Thymus (tissue), 11 donors: ENCODE measurements at regions not wholly inside any gene's neighbourhood (a gene's known extent, or its start where the extent isn't known, plus 50 kb on each side); places are given as distances from the start of the nearest gene placed in this dataset.
A peak's percentile ranks its signal among the peaks of the same experiment; 100 is the strongest.

Experiments used
- DNase-seq, 9 donors: peaks; one replicate each; pipeline ENCODE4 v3.0.0-alpha.2; 2013; ENCODE audit warnings: low spot score in 9 of 9, low read depth in 6 of 9, missing footprints in 1 of 9
- H3K27ac ChIP-seq, 2 donors: one replicate each; pipeline ENCODE4 v1.5.1; 2013; ENCODE audit warnings: control low read depth in 1 of 2, low read depth in 1 of 2, low read length in 1 of 2, mild to moderate bottlenecking in 1 of 2, moderate library complexity in 1 of 2
- H3K27me3 ChIP-seq, 2 donors: one replicate each; pipeline ENCODE4 v1.5.1; 2013; ENCODE audit warnings: low read length in 1 of 2; ENCODE audit not compliant: control insufficient read depth in 2 of 2, insufficient read depth in 1 of 2
- H3K36me3 ChIP-seq, 2 donors: one replicate each; pipeline ENCODE4 v1.5.1; 2013; ENCODE audit warnings: low read length in 1 of 2, mild to moderate bottlenecking in 1 of 2, moderate library complexity in 1 of 2; ENCODE audit not compliant: control insufficient read depth in 2 of 2, insufficient read depth in 2 of 2
- H3K4me1 ChIP-seq, 2 donors: one replicate each; pipeline ENCODE4 v1.5.1; 2013; ENCODE audit warnings: low read length in 2 of 2; ENCODE audit not compliant: control insufficient read depth in 2 of 2, insufficient read depth in 2 of 2
- H3K4me3 ChIP-seq, 2 donors: one replicate each; pipeline ENCODE4 v1.5.1; 2013; ENCODE audit warnings: low read length in 2 of 2, control low read depth in 1 of 2, mild to moderate bottlenecking in 1 of 2
- H3K9me3 ChIP-seq, 2 donors: one replicate each; pipeline ENCODE4 v1.5.1; 2013; ENCODE audit warnings: low read length in 1 of 2, mild to moderate bottlenecking in 1 of 2; ENCODE audit not compliant: control insufficient read depth in 2 of 2, insufficient read depth in 1 of 2
- WGBS: extraction: QIAGEN DNeasy Blood & Tissue Kit; methylation state at CpG from one replicate; pipeline ENCODE4 v1.1.7; 2013; 5-methylcytosine and 5-hydroxymethylcytosine counted together
- donor health status: healthy.

- no peaks in the 10 kb centered on the region for H3K9me3 ChIP-seq
- H3K27me3 ChIP-seq: no peaks in the 10 kb centered on the region
- H3K4me3 ChIP-seq: peak overlapping the region; percentile 3 to 41
- H3K36me3 ChIP-seq: no peaks in the 10 kb centered on the region
- peaks cover 2 to 15% of the 10 kb centered on the region in 2 donors for H3K4me1 ChIP-seq
- peak overlapping the region in 1 of 2 donors; percentile 72 for H3K27ac ChIP-seq
- peak; percentile 42 to 85 (median 65) for DNase-seq
- WGBS: 14% methylated on average over 5 of the region's 5 CpGs
Measured at GRCh38 chr2:57549642-57550102, 496.9 kb upstream of the VRK2 start.

GRCh38 chr2:57550912-57551311 is 495.7 kb upstream of the VRK2 start:
- Histone ChIP-seq H3K4me1 (peaks cover 2 to 15% of the 10 kb centered on the region in 2 donors), H3K27ac (no peak overlapping the region), H3K36me3 (no peaks in the 10 kb centered on the region), H3K27me3 (no peaks in the 10 kb centered on the region), H3K9me3 (no peaks in the 10 kb centered on the region), H3K4me3 (no peak overlapping the region)
- DNase-seq: no peak
- WGBS: 72% methylated on average over 2 of the region's 2 CpGs

GRCh38 chr2:57552885-57553284 is 493.7 kb upstream of the VRK2 start:
- H3K4me3 ChIP-seq: no peak overlapping the region
- no peaks in the 10 kb centered on the region for H3K9me3 ChIP-seq
- peaks cover 0 to 6% of the 10 kb centered on the region in 2 donors for H3K4me1 ChIP-seq
- no peaks in the 10 kb centered on the region for H3K36me3 ChIP-seq
- DNase-seq: no peak
- 97% methylated on average over 3 of the region's 3 CpGs for WGBS
- no peaks in the 10 kb centered on the region for H3K27me3 ChIP-seq
- H3K27ac ChIP-seq: no peak overlapping the region

- no peaks in the 10 kb centered on the region for H3K9me3 ChIP-seq
- no peaks in the 10 kb centered on the region for H3K27me3 ChIP-seq
- no peak for DNase-seq
Measured at GRCh38 chr2:57554348-57554747, 492.3 kb upstream of the VRK2 start.

GRCh38 chr2:57558312-57558711 is 488.3 kb upstream of the VRK2 start:
- H3K27ac ChIP-seq: no peak overlapping the region
- WGBS: 85% methylated on average over 5 of the region's 5 CpGs
- H3K36me3 ChIP-seq: no peaks in the 10 kb centered on the region
- no peaks in the 10 kb centered on the region for H3K27me3 ChIP-seq
- no peaks in the 10 kb centered on the region for H3K9me3 ChIP-seq
- H3K4me1 ChIP-seq: no peaks in the 10 kb centered on the region
- H3K4me3 ChIP-seq: no peak overlapping the region
- no peak for DNase-seq

More at GRCh38 chr2:57554348-57554747, 492.3 kb upstream of the VRK2 start:
- Histone ChIP-seq H3K4me1 (peaks cover 0 to 6% of the 10 kb centered on the region in 2 donors), H3K36me3 (no peaks in the 10 kb centered on the region), H3K27ac (no peak overlapping the region), H3K4me3 (no peak overlapping the region)

- Histone ChIP-seq H3K27me3 (no peaks in the 10 kb centered on the region), H3K36me3 (no peaks in the 10 kb centered on the region), H3K9me3 (no peaks in the 10 kb centered on the region), H3K4me1 (no peaks in the 10 kb centered on the region), H3K27ac (no peak overlapping the region), H3K4me3 (no peak overlapping the region)
- no peak for DNase-seq
- WGBS: 97% methylated on average over 1 of the region's 1 CpG
Measured at GRCh38 chr2:57562495-57562894, 484.1 kb upstream of the VRK2 start.

- Histone ChIP-seq H3K36me3 (no peaks in the 10 kb centered on the region), H3K4me3 (no peak overlapping the region), H3K27ac (no peak overlapping the region), H3K27me3 (no peaks in the 10 kb centered on the region), H3K4me1 (no peaks in the 10 kb centered on the region), H3K9me3 (no peaks in the 10 kb centered on the region)
- no peak for DNase-seq
- WGBS: 98% methylated on average over 3 of the region's 3 CpGs
Measured at GRCh38 chr2:57563015-57563414, 483.6 kb upstream of the VRK2 start.

GRCh38 chr2:57567245-57567644 is 479.4 kb upstream of the VRK2 start:
- Histone ChIP-seq H3K4me1 (peaks cover 0 to 3% of the 10 kb centered on the region in 2 donors), H3K27me3 (no peaks in the 10 kb centered on the region), H3K36me3 (no peaks in the 10 kb centered on the region), H3K9me3 (no peaks in the 10 kb centered on the region), H3K4me3 (no peak overlapping the region), H3K27ac (no peak overlapping the region)
- DNase-seq: no peak

- H3K4me1 ChIP-seq: peaks cover 0 to 3% of the 10 kb centered on the region in 2 donors
- H3K4me3 ChIP-seq: no peak overlapping the region
- H3K36me3 ChIP-seq: no peaks in the 10 kb centered on the region
- H3K9me3 ChIP-seq: no peaks in the 10 kb centered on the region
- H3K27me3 ChIP-seq: no peaks in the 10 kb centered on the region
- H3K27ac ChIP-seq: no peak overlapping the region
- DNase-seq: no peak
Measured at GRCh38 chr2:57569396-57569795, 477.2 kb upstream of the VRK2 start.

GRCh38 chr2:57570961-57571360 is 475.6 kb upstream of the VRK2 start:
- Histone ChIP-seq H3K36me3 (no peaks in the 10 kb centered on the region), H3K4me1 (peaks cover 0 to 3% of the 10 kb centered on the region in 2 donors), H3K9me3 (no peaks in the 10 kb centered on the region), H3K4me3 (no peak overlapping the region), H3K27me3 (no peaks in the 10 kb centered on the region), H3K27ac (peak overlapping the region in 1 of 2 donors; percentile 46)
- DNase-seq: peak in 4 of 9 donors; percentile 21 to 45 (median 28)
- 93% methylated on average over 2 of the region's 2 CpGs for WGBS
